GM12878 (cell line): ENCODE measurements at regions not wholly inside any gene's neighbourhood (a gene's known extent, or its start where the extent isn't known, plus 50 kb on each side); places are given as distances from the start of the nearest gene placed in this dataset.

Experiments used
- ATAC-seq: fragments of 200-7000 bp; cut with Tn5 transposase; 3 replicates; pipeline ENCODE4 v1.9.1; 2020; ENCODE audit warnings: mild to moderate bottlenecking, moderate library complexity
- BruUV-seq: library from RNA; stranded (reverse); fragments of 400-500 nt; replicated peaks from 2 replicates; lab custom pipeline; 2021; lab: Mats Ljungman, UMichigan
- CTCF ChIA-PET: fragments of 300-600 bp; sonication (Branson Sonifier 250); formaldehyde crosslinking; extraction: SDS; loops from one replicate; lab custom pipeline; 2021; ENCODE audit warnings: inconsistent platforms; lab: Yijun Ruan, JAX
- POLR2A ChIA-PET: fragments of 350-600 bp; formaldehyde crosslinking; extraction: SDS; loops from one replicate; lab custom pipeline; 2021; ENCODE audit warnings: inconsistent platforms; lab: Charles Lee
- RAD21 ChIA-PET: fragments of 300-600 bp; sonication (Branson Sonifier 250); formaldehyde crosslinking; loops from one replicate; lab custom pipeline; 2023; ENCODE audit warnings: antibody characterized with exemption; ENCODE audit not compliant: unreplicated experiment; lab: Charles Lee
- SMC1A ChIA-PET: fragments of 300-600 bp; sonication (Branson Sonifier 250); formaldehyde crosslinking; loops from one replicate; lab custom pipeline; 2023; ENCODE audit not compliant: unreplicated experiment, uncharacterized antibody; lab: Charles Lee
- DNase-seq: peaks from one replicate; pipeline ENCODE4 v3.0.0-alpha.2; 2011; ENCODE audit warnings: low read depth, low spot score
- FAIRE-seq: peaks from 3 replicates; lab custom pipeline; 2011; peaks lifted over from hg19 to GRCh38; lab: Jason Lieb, UNC
- H2AFZ ChIP-seq: 2 replicates; pipeline ENCODE4 v1.6.0; 2011; ENCODE audit warnings: low read depth, low read length, control low read depth; ENCODE audit not compliant: control insufficient read depth
- H3K27ac ChIP-seq: 2 replicates; pipeline ENCODE4 v1.5.1; 2011; ENCODE audit warnings: control low read depth; ENCODE audit not compliant: control insufficient read depth, insufficient read depth
- H3K27me3 ChIP-seq, 2 experiments: replicated peaks in 1 of 2; 2 replicates each; pipeline versions ENCODE4 v1.6.0 to v1.6.1; 2011; ENCODE audit warnings: low read length in 1 of 2; ENCODE audit not compliant: control insufficient read depth in 2 of 2, insufficient read depth in 2 of 2
- H3K36me3 ChIP-seq, 2 experiments: 2 replicates each; pipeline ENCODE4 v1.5.1; 2011; ENCODE audit warnings: low read length in 1 of 2; ENCODE audit not compliant: control insufficient read depth in 2 of 2, insufficient read depth in 2 of 2
- H3K4me1 ChIP-seq: 2 replicates; pipeline ENCODE4 v1.6.1; 2011; ENCODE audit warnings: mild to moderate bottlenecking, low read length, moderate library complexity, mixed read lengths; ENCODE audit not compliant: control insufficient read depth, insufficient read depth
- H3K4me2 ChIP-seq: 2 replicates; pipeline ENCODE4 v1.6.0; 2011; ENCODE audit warnings: control low read depth; ENCODE audit not compliant: control insufficient read depth, insufficient read depth
- H3K4me3 ChIP-seq: fragments of 200-600 bp; sonication (generic); 2 replicates; pipeline ENCODE4 v1.5.1; 2016
- H3K79me2 ChIP-seq: 2 replicates; pipeline ENCODE4 v1.6.0; 2011; ENCODE audit warnings: low read length; ENCODE audit not compliant: control insufficient read depth, insufficient read depth
- H3K9ac ChIP-seq: 2 replicates; pipeline ENCODE4 v1.8.0; 2011; ENCODE audit warnings: low read length, control low read depth, mixed read lengths; ENCODE audit not compliant: control insufficient read depth, insufficient read depth
- H3K9me3 ChIP-seq: replicated peaks from 3 replicates; pipeline ENCODE4 v1.5.1; 2011; ENCODE audit warnings: mild to moderate bottlenecking, low read length; ENCODE audit not compliant: control insufficient read depth, insufficient read depth
- H4K20me1 ChIP-seq: 2 replicates; pipeline ENCODE4 v1.6.0; 2011; ENCODE audit not compliant: control insufficient read depth, insufficient read depth
- ATF7 ChIP-seq: fragments of 450-650 bp; IDR thresholded peaks from 2 replicates; pipeline ENCODE4 v1.6.1; 2016; ENCODE audit warnings: low read depth, mild to moderate bottlenecking
- CBX5 ChIP-seq: sonication (generic); IDR thresholded peaks from 2 replicates; pipeline ENCODE4 v1.6.1; 2016; ENCODE audit warnings: low read depth, moderate library complexity, mild to moderate bottlenecking, inconsistent platforms
- CEBPB ChIP-seq, 2 experiments: fragments of 150-350 bp in 1 of 2; IDR thresholded peaks; 2 replicates each; pipeline ENCODE4 v1.6.1; 2012 to 2014; ENCODE audit warnings: low read depth in 2 of 2, low read length in 2 of 2, borderline replicate concordance in 1 of 2, inconsistent platforms in 1 of 2
- EGR1 ChIP-seq, 2 experiments: IDR thresholded peaks; 1 replicate in 1 of 2; 2 replicates in 1 of 2; pipeline ENCODE4 v1.6.1; 2011 to 2012; ENCODE audit warnings: low read depth in 2 of 2, low read length in 2 of 2, borderline replicate concordance in 1 of 2, mild to moderate bottlenecking in 1 of 2, moderate library complexity in 1 of 2
- ESRRA ChIP-seq: IDR thresholded peaks from 2 replicates; pipeline ENCODE4 v1.6.1; 2012; ENCODE audit warnings: mild to moderate bottlenecking, low read length, improper control_type of control experiment
- GABPA ChIP-seq: IDR thresholded peaks from 2 replicates; pipeline ENCODE4 v1.6.1; 2014; ENCODE audit warnings: antibody characterized with exemption, low read depth, mild to moderate bottlenecking, inconsistent platforms
- GATAD2B ChIP-seq: fragments of 450-650 bp; conservative IDR thresholded peaks from 2 replicates; pipeline ENCODE4 v1.6.1; 2017; ENCODE audit warnings: low read depth, mild to moderate bottlenecking, moderate library complexity
- KAT2A ChIP-seq: conservative IDR thresholded peaks from 2 replicates; pipeline ENCODE4 v1.6.1; 2011; ENCODE audit warnings: low read depth, low read length; ENCODE audit not compliant: control insufficient read depth
- PML ChIP-seq: IDR thresholded peaks from 2 replicates; pipeline ENCODE4 v1.6.1; 2012; ENCODE audit warnings: low read length, inconsistent platforms
- RFX5 ChIP-seq: IDR thresholded peaks from 2 replicates; pipeline ENCODE4 v1.6.1; 2011; ENCODE audit warnings: low read depth, low read length, improper control_type of control experiment
- RUNX3 ChIP-seq: IDR thresholded peaks from 2 replicates; pipeline ENCODE4 v1.6.1; 2012; ENCODE audit warnings: low read length, inconsistent platforms
- SIN3A ChIP-seq: IDR thresholded peaks from 2 replicates; pipeline ENCODE4 v1.6.1; 2012; ENCODE audit warnings: low read depth, low read length, improper control_type of control experiment
- TCF12 ChIP-seq: IDR thresholded peaks from 2 replicates; pipeline ENCODE4 v1.6.1; 2011; ENCODE audit warnings: low read depth, mild to moderate bottlenecking, low read length
- ZSCAN29 ChIP-seq: fragments of 450-650 bp; IDR thresholded peaks from 2 replicates; pipeline ENCODE4 v1.6.1; 2017; ENCODE audit warnings: mild to moderate bottlenecking, moderate library complexity
- WGBS: methylation state at CpG from one replicate; pipeline ENCODE4 v1.1.6; 2016; ENCODE audit warnings: low lambda C conversion rate; ENCODE audit not compliant: insufficient replicate concordance, insufficient coverage; ENCODE audit errors: missing lambda C conversion rate; 5-methylcytosine and 5-hydroxymethylcytosine counted together
- in situ Hi-C: fragments of 300-500 bp; cut with MboI; formaldehyde crosslinking; loops from 9 replicates; pipeline ENCODE4 v1.14.3; 2018; ENCODE audit warnings: mixed read lengths
- intact Hi-C: fragments of 100-400 bp; cut with micrococcal nuclease; formaldehyde crosslinking; loops from one replicate; pipeline ENCODE4 v1.14.2; 2022; ENCODE audit not compliant: unreplicated experiment
- TF ChIP-seq, protein P1 (sequence below): fragments of 450-650 bp; IDR thresholded peaks from 2 replicates; pipeline ENCODE4 v1.6.1; 2016; ENCODE audit warnings: mild to moderate bottlenecking
- TF ChIP-seq, protein P2 (sequence below): fragments of 450-650 bp; IDR thresholded peaks from 2 replicates; pipeline ENCODE4 v1.6.1; 2018; ENCODE audit warnings: borderline replicate concordance, mild to moderate bottlenecking; ENCODE audit not compliant: partially characterized antibody
- TF ChIP-seq, protein P3 (sequence below): IDR thresholded peaks from 2 replicates; pipeline ENCODE4 v1.6.1; 2012; ENCODE audit warnings: improper control_type of control experiment, low read depth, low read length; ENCODE audit not compliant: insufficient replicate concordance

DNA sequence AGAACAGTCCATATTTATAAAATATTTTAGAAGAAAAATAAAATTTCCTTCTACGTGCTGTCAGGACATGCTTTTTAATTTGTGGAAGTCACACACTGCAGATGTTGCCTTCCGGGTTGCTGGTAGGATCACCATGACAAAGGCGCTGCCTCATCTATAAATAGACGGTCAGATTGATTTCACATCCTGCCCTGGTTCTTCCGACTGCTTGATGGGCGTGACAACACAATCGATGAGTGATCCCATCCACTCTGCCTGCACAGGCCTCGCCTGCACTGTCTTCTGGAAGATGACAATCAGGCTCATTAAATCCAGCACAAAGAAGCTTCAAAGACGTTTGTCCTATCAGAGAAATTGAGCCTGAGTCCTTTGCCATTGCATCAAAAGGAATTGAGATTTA is 318.9 kb upstream of the TRIB2 start:
- no peak for ATAC-seq
- no peak overlapping the region for H3K4me3 ChIP-seq
- H3K36me3 ChIP-seq = no peaks in the 10 kb centered on the region
- H3K27ac ChIP-seq = no peak overlapping the region
- H3K9me3 ChIP-seq = peaks cover 10% of the 10 kb centered on the region; the same call in 2 of the 3 replicates
- H3K27me3 ChIP-seq = no peaks in the 10 kb centered on the region
- H4K20me1 ChIP-seq = no peaks in the 10 kb centered on the region
- no peak overlapping the region for H3K9ac ChIP-seq
- H3K4me1 ChIP-seq = no peaks in the 10 kb centered on the region
- no peaks in the 10 kb centered on the region for H3K79me2 ChIP-seq
- H3K4me2 ChIP-seq = no peak overlapping the region
- in situ Hi-C loops (no loop called here), intact Hi-C loops (no loop called here)
- BruUV-seq = no TSS peak
- no peak for FAIRE-seq
- SMC1A ChIA-PET = interaction anchor here (1.0 kb wide), 1 partner anchor 14 kb away, joined by 3 read pairs; no protein-coding TSS in a partner anchor
- WGBS = 40% methylated on average over 9 of the region's 9 CpGs
- no peak for DNase-seq
- POLR2A ChIA-PET = no interaction called here
- RAD21 ChIA-PET = no interaction called here
- CTCF ChIA-PET = no interaction called here
- no peak overlapping the region for H2AFZ ChIP-seq
- TF ChIP-seq GATAD2B (no peak), EGR1 (IDR thresholded peaks at IDR 0.05; ENCODE audit: borderline replicate concordance in 1 of 2, low read depth in 2 of 2, low read length in 2 of 2) (no peak), KAT2A (no peak), ESRRA (no peak), RUNX3 (no peak), GABPA (no peak), ATF7 (no peak), RFX5 (no peak), CBX5 (no peak), CEBPB (IDR thresholded peaks at IDR 0.05; ENCODE audit: borderline replicate concordance in 1 of 2, low read depth in 2 of 2, low read length in 2 of 2) (no peak), SIN3A (no peak), TCF12 (no peak), PML (no peak), ZSCAN29 (no peak)
- TF ChIP-seq, protein P1, sequence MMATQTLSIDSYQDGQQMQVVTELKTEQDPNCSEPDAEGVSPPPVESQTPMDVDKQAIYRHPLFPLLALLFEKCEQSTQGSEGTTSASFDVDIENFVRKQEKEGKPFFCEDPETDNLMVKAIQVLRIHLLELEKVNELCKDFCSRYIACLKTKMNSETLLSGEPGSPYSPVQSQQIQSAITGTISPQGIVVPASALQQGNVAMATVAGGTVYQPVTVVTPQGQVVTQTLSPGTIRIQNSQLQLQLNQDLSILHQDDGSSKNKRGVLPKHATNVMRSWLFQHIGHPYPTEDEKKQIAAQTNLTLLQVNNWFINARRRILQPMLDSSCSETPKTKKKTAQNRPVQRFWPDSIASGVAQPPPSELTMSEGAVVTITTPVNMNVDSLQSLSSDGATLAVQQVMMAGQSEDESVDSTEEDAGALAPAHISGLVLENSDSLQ = no peak
- TF ChIP-seq, protein P2, sequence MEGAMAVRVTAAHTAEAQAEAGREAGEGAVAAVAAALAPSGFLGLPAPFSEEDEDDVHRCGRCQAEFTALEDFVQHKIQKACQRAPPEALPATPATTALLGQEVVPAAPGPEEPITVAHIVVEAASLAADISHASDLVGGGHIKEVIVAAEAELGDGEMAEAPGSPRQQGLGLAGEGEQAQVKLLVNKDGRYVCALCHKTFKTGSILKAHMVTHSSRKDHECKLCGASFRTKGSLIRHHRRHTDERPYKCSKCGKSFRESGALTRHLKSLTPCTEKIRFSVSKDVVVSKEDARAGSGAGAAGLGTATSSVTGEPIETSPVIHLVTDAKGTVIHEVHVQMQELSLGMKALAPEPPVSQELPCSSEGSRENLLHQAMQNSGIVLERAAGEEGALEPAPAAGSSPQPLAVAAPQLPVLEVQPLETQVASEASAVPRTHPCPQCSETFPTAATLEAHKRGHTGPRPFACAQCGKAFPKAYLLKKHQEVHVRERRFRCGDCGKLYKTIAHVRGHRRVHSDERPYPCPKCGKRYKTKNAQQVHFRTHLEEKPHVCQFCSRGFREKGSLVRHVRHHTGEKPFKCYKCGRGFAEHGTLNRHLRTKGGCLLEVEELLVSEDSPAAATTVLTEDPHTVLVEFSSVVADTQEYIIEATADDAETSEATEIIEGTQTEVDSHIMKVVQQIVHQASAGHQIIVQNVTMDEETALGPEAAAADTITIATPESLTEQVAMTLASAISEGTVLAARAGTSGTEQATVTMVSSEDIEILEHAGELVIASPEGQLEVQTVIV = no peak
- TF ChIP-seq, protein P3, sequence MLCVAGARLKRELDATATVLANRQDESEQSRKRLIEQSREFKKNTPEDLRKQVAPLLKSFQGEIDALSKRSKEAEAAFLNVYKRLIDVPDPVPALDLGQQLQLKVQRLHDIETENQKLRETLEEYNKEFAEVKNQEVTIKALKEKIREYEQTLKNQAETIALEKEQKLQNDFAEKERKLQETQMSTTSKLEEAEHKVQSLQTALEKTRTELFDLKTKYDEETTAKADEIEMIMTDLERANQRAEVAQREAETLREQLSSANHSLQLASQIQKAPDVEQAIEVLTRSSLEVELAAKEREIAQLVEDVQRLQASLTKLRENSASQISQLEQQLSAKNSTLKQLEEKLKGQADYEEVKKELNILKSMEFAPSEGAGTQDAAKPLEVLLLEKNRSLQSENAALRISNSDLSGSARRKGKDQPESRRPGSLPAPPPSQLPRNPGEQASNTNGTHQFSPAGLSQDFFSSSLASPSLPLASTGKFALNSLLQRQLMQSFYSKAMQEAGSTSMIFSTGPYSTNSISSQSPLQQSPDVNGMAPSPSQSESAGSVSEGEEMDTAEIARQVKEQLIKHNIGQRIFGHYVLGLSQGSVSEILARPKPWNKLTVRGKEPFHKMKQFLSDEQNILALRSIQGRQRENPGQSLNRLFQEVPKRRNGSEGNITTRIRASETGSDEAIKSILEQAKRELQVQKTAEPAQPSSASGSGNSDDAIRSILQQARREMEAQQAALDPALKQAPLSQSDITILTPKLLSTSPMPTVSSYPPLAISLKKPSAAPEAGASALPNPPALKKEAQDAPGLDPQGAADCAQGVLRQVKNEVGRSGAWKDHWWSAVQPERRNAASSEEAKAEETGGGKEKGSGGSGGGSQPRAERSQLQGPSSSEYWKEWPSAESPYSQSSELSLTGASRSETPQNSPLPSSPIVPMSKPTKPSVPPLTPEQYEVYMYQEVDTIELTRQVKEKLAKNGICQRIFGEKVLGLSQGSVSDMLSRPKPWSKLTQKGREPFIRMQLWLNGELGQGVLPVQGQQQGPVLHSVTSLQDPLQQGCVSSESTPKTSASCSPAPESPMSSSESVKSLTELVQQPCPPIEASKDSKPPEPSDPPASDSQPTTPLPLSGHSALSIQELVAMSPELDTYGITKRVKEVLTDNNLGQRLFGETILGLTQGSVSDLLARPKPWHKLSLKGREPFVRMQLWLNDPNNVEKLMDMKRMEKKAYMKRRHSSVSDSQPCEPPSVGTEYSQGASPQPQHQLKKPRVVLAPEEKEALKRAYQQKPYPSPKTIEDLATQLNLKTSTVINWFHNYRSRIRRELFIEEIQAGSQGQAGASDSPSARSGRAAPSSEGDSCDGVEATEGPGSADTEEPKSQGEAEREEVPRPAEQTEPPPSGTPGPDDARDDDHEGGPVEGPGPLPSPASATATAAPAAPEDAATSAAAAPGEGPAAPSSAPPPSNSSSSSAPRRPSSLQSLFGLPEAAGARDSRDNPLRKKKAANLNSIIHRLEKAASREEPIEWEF = no peak
